WERI-Rb-1 (cell line): ENCODE measurements at regions not wholly inside any gene's neighbourhood (a gene's known extent, or its start where the extent isn't known, plus 50 kb on each side); places are given as distances from the start of the nearest gene placed in this dataset.

ENCODE experiments used
- DNase-seq: peaks from one replicate; pipeline ENCODE4 v3.0.0-alpha.2; 2020
- H3K27ac ChIP-seq: fragments of 250-450 bp; sonication (Bioruptor Pico); 2 replicates; pipeline ENCODE4 v1.5.1; 2020; ENCODE audit warnings: mild to moderate bottlenecking, moderate library complexity
- H3K27me3 ChIP-seq: fragments of 250-450 bp; sonication (Bioruptor Pico); 2 replicates; pipeline ENCODE4 v1.5.1; 2021; ENCODE audit warnings: mild to moderate bottlenecking, low read depth, moderate library complexity; ENCODE audit not compliant: insufficient read depth, severe bottlenecking
- H3K36me3 ChIP-seq: fragments of 250-450 bp; sonication (Bioruptor Pico); 2 replicates; pipeline ENCODE4 v1.5.1; 2020; ENCODE audit warnings: mild to moderate bottlenecking, moderate library complexity
- H3K4me3 ChIP-seq: 2 replicates; pipeline ENCODE4 v1.5.1; 2011; ENCODE audit warnings: low read depth, mild to moderate bottlenecking, control low read depth, low read length
- H3K9me3 ChIP-seq: fragments of 250-450 bp; sonication (Bioruptor Pico); 2 replicates; pipeline ENCODE4 v1.5.1; 2021; ENCODE audit warnings: mild to moderate bottlenecking, moderate library complexity; ENCODE audit not compliant: severe bottlenecking
- CTCF ChIP-seq: IDR thresholded peaks from 2 replicates; pipeline ENCODE4 v1.5.1; 2011; ENCODE audit warnings: low read depth, mild to moderate bottlenecking, control low read depth, inconsistent platforms, low read length

DNA sequence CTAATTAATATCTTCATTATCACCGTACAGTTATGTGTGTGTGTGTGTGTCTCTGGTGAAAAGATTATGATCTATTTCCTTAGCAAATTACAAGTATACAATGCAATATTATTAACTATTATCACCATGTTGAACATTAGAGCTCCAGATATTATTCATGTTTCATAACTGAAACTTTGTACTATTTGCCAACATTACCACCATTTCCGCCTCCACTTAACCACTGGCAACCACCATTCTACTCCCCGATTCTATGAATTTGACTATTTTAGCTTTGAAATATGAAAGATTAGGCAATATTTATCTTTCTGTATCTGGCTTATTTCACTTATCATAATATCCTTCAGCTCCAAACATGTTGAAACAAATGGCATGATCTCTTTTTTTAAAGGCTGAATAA is 717.9 kb downstream of the ARAP2 start:
- H3K27ac ChIP-seq = no peak overlapping the region

GRCh38 chr4:35534962-35535361 is 709.4 kb downstream of the ARAP2 start:
- H3K27ac ChIP-seq = no peak overlapping the region
- no peaks in the 10 kb centered on the region for H3K27me3 ChIP-seq
- no peak overlapping the region for H3K4me3 ChIP-seq
- no peaks in the 10 kb centered on the region for H3K36me3 ChIP-seq
- TF ChIP-seq CTCF = no peak
- DNase-seq = no peak
- no peaks in the 10 kb centered on the region for H3K9me3 ChIP-seq

More for the DNA sequence above, 717.9 kb downstream of the ARAP2 start:
- DNase-seq = no peak
- no peak overlapping the region for H3K4me3 ChIP-seq
- H3K9me3 ChIP-seq = no peaks in the 10 kb centered on the region
- no peaks in the 10 kb centered on the region for H3K27me3 ChIP-seq
- TF ChIP-seq CTCF = no peak
- no peaks in the 10 kb centered on the region for H3K36me3 ChIP-seq

DNA sequence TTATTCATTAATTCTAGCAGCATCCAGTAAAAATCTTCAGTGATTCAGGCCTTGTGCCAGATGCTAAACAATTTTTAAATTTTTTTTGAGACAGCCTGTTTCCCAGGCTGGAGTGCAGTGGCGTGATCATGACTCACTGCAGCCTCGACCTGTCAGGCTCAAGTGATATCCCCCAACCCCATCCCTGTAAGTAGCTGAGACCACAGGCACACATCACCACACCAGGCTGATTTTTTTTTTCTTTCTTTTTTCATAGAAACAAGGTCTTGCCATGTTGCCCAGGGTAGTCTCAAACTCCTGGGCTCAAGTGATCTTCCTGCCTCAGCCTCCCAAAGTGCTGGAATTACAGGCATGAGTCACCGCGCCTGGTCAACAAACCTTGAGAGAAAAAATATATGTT is 705.5 kb downstream of the ARAP2 start:
- Histone ChIP-seq H3K27me3 (no peaks in the 10 kb centered on the region), H3K27ac (no peak overlapping the region), H3K9me3 (peaks cover 5% of the 10 kb centered on the region), H3K36me3 (no peaks in the 10 kb centered on the region), H3K4me3 (no peak overlapping the region)
- no peak for TF ChIP-seq CTCF
- no peak for DNase-seq

DNA sequence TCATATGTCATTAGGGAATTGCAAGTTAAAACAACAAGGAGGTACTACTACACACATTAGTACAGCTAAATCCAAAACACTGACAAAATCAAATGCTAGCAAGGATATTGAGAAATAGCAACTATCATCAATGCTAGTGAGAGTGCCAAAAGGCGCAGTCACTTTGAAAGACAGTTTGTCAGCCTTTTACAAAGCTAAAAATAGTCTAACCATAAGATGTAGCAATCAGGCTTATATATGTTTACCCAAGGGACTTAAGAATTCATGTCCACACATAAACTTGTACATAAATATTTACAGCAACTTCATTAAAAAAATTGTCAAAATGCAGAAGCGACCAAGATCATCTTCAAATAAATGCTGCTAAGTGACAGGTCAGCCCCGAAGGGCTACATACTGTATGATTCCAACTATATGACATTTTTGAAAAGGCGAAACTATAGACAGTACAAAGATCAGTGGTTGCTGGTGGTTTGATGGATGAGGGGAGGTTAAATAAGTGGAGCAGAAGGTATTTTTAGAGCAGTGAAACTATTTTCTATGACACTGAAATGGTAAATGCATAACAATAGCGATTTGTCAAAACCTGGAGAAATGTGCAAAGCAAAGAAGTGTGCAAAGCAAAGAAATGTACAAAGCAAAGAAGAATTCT is 704.8 kb downstream of the ARAP2 start:
- DNase-seq = no peak
- no peaks in the 10 kb centered on the region for H3K36me3 ChIP-seq

GRCh38 chr4:35541146-35541887 is 703.0 kb downstream of the ARAP2 start:
- no peak for TF ChIP-seq CTCF
- no peaks in the 10 kb centered on the region for H3K27me3 ChIP-seq
- no peak overlapping the region for H3K27ac ChIP-seq

More for the DNA sequence above, 704.8 kb downstream of the ARAP2 start:
- Histone ChIP-seq H3K27me3 (no peaks in the 10 kb centered on the region), H3K27ac (no peak overlapping the region), H3K4me3 (no peak overlapping the region), H3K9me3 (peaks cover 5% of the 10 kb centered on the region)
- TF ChIP-seq CTCF = no peak

More at GRCh38 chr4:35541146-35541887, 703.0 kb downstream of the ARAP2 start:
- DNase-seq = no peak
- Histone ChIP-seq H3K4me3 (no peak overlapping the region), H3K9me3 (peaks cover 5% of the 10 kb centered on the region), H3K36me3 (no peaks in the 10 kb centered on the region)
